Pulmonary artery endothelial cell (primary cell): ENCODE measurements at regions not wholly inside any gene's neighbourhood (a gene's known extent, or its start where the extent isn't known, plus 50 kb on each side); places are given as distances from the start of the nearest gene placed in this dataset.
"Not testable (repeated sequence)": the region's sequence is repeated elsewhere in the genome, so short reads cannot be mapped to it uniquely, and the experiment has no call there.

Source experiments
- DNase-seq: peaks from one replicate; pipeline ENCODE4 v3.0.0-alpha.2; 2011; ENCODE audit warnings: low read depth, low spot score

GRCh38 chr13:70792121-70792520 lies 683.9 kb upstream of the KLHL1 start:
- DNase-seq, result no peak

GRCh38 chr13:70789751-70790150 lies 681.5 kb upstream of the KLHL1 start:
- DNase-seq, result no peak

GRCh38 chr13:70788074-70788473 lies 679.8 kb upstream of the KLHL1 start:
- no peak for DNase-seq

GRCh38 chr13:70784207-70784989 lies 676.1 kb upstream of the KLHL1 start:
- DNase-seq, result no peak

- DNase-seq, result no peak
Observed at GRCh38 chr13:70769817-70770216, 661.6 kb upstream of the KLHL1 start.

GRCh38 chr13:70758932-70759331 lies 650.7 kb upstream of the KLHL1 start:
- no peak for DNase-seq

- DNase-seq, result no peak
Observed at GRCh38 chr13:70756088-70756487, 647.8 kb upstream of the KLHL1 start.

GRCh38 chr13:70755456-70755855 lies 647.2 kb upstream of the KLHL1 start:
- no peak for DNase-seq

GRCh38 chr13:70747262-70747661 lies 639.0 kb upstream of the KLHL1 start:
- DNase-seq, result no peak

- not testable (repeated sequence) for DNase-seq
Observed at GRCh38 chr13:70746469-70746868, 638.2 kb upstream of the KLHL1 start.

GRCh38 chr13:70736622-70737317 lies 628.5 kb upstream of the KLHL1 start:
- no peak for DNase-seq

- no peak for DNase-seq
Observed at GRCh38 chr13:70732611-70733010, 624.4 kb upstream of the KLHL1 start.

GRCh38 chr13:70729369-70729768 lies 621.1 kb upstream of the KLHL1 start:
- no peak for DNase-seq

GRCh38 chr13:70723732-70724131 lies 615.5 kb upstream of the KLHL1 start:
- DNase-seq, result no peak

- no peak for DNase-seq
Observed at GRCh38 chr13:70720386-70720785, 612.1 kb upstream of the KLHL1 start.

- no peak for DNase-seq
Observed at GRCh38 chr13:70714993-70715392, 606.7 kb upstream of the KLHL1 start.

GRCh38 chr13:70708775-70709174 lies 600.5 kb upstream of the KLHL1 start:
- no peak for DNase-seq

GRCh38 chr13:70703755-70704154 lies 595.5 kb upstream of the KLHL1 start:
- DNase-seq, result no peak

- no peak for DNase-seq
Observed at GRCh38 chr13:70694996-70695715, 586.9 kb upstream of the KLHL1 start.

- DNase-seq, result no peak
Observed at GRCh38 chr13:70668983-70669382, 560.7 kb upstream of the KLHL1 start.

- no peak for DNase-seq
Observed at GRCh38 chr13:70668293-70668692, 560.0 kb upstream of the KLHL1 start.

- DNase-seq, result no peak
Observed at GRCh38 chr13:70666883-70667556, 558.8 kb upstream of the KLHL1 start.
